ENCODE measurements at regions not wholly inside any gene's neighbourhood (a gene's known extent, or its start where the extent isn't known, plus 50 kb on each side); places are given as distances from the start of the nearest gene placed in this dataset.

GRCh38 chr5:120852222-120852860, 388.2 kb downstream of the PRR16 start:
- no peaks in the 10 kb centered on the region for H3K9me3 ChIP-seq (ENCODE audit: low read length)
- DNase-seq (ENCODE audit: low spot score) (no peak), FAIRE-seq (no peak), ATAC-seq (no peak)
- no peak overlapping the region for H2AFZ ChIP-seq (ENCODE audit: low read length)
- no peak overlapping the region for H3K4me2 ChIP-seq (ENCODE audit: low read depth, low read length)
- H3K4me3 ChIP-seq (replicated peaks in 1 of 3; ENCODE audit: insufficient read depth in 1 of 3, low read depth in 2 of 3, low read length in 3 of 3): no peak overlapping the region
- intact Hi-C loops (cut with micrococcal nuclease; ENCODE audit: unreplicated experiment): no loop called here
- BruUV-seq (replicated peaks): no TSS peak
- TF ChIP-seq NFKBIZ (CRISPR knock-in tag; IDR thresholded peaks at IDR 0.05) (no peak), NFIC (IDR thresholded peaks at IDR 0.05; ENCODE audit: low read length) (no peak), DBP (CRISPR knock-in tag; IDR thresholded peaks at IDR 0.05; ENCODE audit: not compliant biosample characterization) (no peak), SOX13 (IDR thresholded peaks at IDR 0.05) (no peak), SOX13 (CRISPR knock-in tag; conservative IDR thresholded peaks at IDR 0.05 in 1 of 2, IDR thresholded peaks at IDR 0.05 in 1 of 2) (no peak), ZNF276 (CRISPR knock-in tag; IDR thresholded peaks at IDR 0.05; ENCODE audit: low read depth) (no peak), ZNF777 (CRISPR knock-in tag; IDR thresholded peaks at IDR 0.05) (no peak), ZNF530 (CRISPR knock-in tag; IDR thresholded peaks at IDR 0.05; ENCODE audit: low read depth) (no peak), RBAK (CRISPR knock-in tag; IDR thresholded peaks at IDR 0.05) (no peak), TBL1XR1 (IDR thresholded peaks at IDR 0.05; ENCODE audit: borderline replicate concordance, low read length, partially characterized antibody) (no peak)
- no peaks in the 10 kb centered on the region for H3K79me2 ChIP-seq (ENCODE audit: insufficient read depth, low read length)
- H3K4me1 ChIP-seq (ENCODE audit: insufficient read depth, low read length): no peaks in the 10 kb centered on the region
- POLR2A ChIA-PET: no interaction called here
- H3K9ac ChIP-seq (ENCODE audit: insufficient read depth, low read depth, low read length): no peak overlapping the region
- 7% methylated on average over 1 of the region's 1 CpG for WGBS (ENCODE audit: low lambda C conversion rate)
- no peak overlapping the region for H3K27ac ChIP-seq (ENCODE audit: extremely low read length, insufficient read depth, low read length)
- in situ Hi-C loops (cut with HindIII; ENCODE audit: extremely low pct_ligation_motif_present, low pct_unique_long_range_greater_than_20kb): no loop called here
- H3K27me3 ChIP-seq (ENCODE audit: control insufficient read depth in 1 of 2, insufficient read depth in 2 of 2, low read length in 2 of 2): no peaks in the 10 kb centered on the region
- no peaks in the 10 kb centered on the region for H3K36me3 ChIP-seq (replicated peaks in 1 of 2; ENCODE audit: control insufficient read depth in 1 of 2, insufficient read depth in 2 of 2, low read length in 2 of 2)
- no peaks in the 10 kb centered on the region for H4K20me1 ChIP-seq (ENCODE audit: insufficient read depth, low read length)
- CTCF ChIA-PET (ENCODE audit: low intra/inter-chr PET ratio, low total read pairs): no interaction called here
